ENCODE measurements at regions not wholly inside any gene's neighbourhood (a gene's known extent, or its start where the extent isn't known, plus 50 kb on each side); places are given as distances from the start of the nearest gene placed in this dataset.

GRCh38 chr2:219987830-219988229 lies 360.4 kb downstream of the SLC4A3 start:
- TF ChIP-seq, protein P1, sequence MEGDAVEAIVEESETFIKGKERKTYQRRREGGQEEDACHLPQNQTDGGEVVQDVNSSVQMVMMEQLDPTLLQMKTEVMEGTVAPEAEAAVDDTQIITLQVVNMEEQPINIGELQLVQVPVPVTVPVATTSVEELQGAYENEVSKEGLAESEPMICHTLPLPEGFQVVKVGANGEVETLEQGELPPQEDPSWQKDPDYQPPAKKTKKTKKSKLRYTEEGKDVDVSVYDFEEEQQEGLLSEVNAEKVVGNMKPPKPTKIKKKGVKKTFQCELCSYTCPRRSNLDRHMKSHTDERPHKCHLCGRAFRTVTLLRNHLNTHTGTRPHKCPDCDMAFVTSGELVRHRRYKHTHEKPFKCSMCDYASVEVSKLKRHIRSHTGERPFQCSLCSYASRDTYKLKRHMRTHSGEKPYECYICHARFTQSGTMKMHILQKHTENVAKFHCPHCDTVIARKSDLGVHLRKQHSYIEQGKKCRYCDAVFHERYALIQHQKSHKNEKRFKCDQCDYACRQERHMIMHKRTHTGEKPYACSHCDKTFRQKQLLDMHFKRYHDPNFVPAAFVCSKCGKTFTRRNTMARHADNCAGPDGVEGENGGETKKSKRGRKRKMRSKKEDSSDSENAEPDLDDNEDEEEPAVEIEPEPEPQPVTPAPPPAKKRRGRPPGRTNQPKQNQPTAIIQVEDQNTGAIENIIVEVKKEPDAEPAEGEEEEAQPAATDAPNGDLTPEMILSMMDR (conservative IDR thresholded peaks at IDR 0.05; ENCODE audit: low read length), result no peak
- no peak for TF ChIP-seq EZH2phosphoT487 (IDR thresholded peaks at IDR 0.05; ENCODE audit: borderline replicate concordance)

All from Loucy (cell line).